Amniotic epithelial cell (primary cell): ENCODE measurements at regions not wholly inside any gene's neighbourhood (a gene's known extent, or its start where the extent isn't known, plus 50 kb on each side); places are given as distances from the start of the nearest gene placed in this dataset.

Experiments
- DNase-seq: peaks from one replicate; pipeline ENCODE4 v3.0.0-alpha.2; 2010; ENCODE audit warnings: low read depth

DNA sequence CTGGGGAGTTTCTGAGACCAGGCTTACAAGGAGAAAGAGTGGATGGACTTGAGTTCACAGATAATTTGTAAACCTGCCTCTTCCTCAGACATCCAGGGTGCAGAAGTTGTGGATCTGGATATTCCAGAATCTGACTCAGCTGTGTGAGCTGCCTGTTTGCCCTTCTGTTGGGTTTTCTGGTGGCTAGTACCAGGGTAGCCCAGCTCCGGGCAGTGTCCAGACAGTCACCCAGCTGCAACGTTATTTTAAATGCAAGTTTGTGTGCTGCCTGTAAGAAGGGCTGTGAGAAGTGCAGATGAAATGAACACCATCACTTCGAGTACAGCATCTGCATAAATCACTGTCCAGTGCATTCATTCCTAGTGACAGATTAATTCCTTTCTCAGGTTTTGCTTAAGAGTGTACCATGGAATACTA, 1053.0 kb downstream of the TUSC7 start:
- DNase-seq: no peak

- DNase-seq: no peak
These were observed 1054.0 kb downstream of the TUSC7 start for GRCh38 chr3:117763561-117763960.

DNA sequence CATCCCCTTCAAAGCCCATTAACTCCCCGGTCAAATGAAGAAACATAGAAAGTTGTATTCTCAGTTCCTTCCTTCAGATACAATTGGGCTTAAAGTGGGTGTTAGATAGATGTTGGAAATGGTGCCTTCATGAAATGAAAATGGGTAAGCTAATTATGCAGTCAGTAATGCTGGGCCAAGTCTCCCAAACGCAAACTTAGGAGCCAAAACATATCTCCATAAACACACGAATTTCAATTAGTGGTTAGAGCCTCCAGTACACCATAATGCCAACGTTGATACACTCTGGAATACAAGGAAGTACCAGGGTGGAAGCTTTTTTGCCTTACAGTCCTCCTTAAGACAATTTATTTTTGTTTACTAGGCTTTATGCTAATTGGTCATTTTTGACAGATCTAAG, 1059.0 kb downstream of the TUSC7 start:
- no peak for DNase-seq

DNA sequence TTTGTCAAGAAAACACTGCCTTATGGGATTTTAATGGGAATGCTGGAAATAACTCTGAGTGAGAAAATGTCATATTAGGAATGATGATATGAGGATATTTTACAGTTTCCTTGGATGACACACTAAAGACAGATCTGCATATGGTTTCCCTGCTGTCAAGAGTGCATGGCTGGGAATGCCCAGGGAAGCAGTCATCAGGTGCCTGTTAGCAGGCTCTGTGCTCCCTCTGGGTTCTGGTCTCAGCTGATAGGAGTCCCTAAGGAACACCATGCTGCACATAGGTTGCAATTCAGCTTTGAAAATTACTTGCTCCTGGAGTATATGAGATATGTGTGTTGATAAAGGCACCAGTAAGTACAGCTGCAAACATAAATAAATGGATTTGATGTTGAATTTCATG, 1064.6 kb downstream of the TUSC7 start:
- DNase-seq: no peak

DNA sequence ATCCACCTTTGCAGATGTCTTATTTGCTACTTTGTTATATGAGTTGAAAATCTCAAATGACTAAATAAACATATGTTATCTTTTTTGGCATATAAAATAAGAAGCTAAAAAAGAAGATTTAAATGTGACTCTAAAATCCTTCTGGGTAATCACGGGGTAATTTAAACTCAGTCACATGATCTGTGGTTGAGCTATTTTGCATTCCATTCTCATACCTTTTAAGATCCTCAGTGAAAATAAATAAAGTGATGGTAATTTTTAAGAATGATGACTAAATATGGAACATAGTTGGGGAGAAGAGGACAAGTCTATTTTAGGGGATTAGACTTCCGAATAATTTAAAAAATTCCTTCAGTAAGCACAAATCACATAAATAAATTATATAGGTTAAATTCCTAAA, 1076.8 kb downstream of the TUSC7 start:
- no peak for DNase-seq

DNA sequence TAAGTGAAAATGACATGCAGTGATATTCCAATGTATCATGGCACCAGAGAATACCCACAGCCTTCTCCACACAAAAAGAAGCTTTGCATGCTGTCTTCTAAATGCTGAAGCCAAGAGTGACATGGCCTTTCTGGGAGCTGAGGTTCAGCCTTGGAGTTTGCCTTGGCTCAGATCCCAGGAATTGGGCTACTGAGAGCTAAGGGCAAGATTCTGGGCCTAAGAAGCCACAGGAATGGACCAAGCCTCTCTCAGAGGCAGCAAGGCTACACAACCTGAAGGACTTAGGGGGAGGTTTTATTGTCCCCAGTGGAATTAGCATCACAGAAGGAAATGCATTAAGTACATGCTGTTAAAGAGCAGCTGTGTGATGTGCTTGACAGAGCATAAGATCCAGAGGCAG, 1078.5 kb downstream of the TUSC7 start:
- DNase-seq: no peak

DNA sequence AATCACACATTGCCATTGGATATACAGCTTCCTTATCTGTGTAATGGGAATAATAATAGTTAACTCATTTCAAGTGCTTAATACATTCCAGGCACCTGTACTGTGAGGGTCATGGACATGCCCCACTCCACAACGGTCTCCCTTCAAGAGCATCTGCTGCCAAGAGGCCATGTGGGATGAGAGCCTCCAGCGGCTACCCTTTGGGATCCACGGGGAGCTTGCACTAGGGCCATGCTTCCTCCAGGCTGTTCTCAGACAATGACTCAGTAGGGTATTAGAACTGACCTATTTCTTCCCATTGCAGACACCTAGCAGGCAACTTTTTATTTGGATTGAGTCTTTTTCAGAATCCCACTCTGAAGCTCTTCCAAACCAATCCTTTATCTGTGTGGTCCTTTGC, 1078.9 kb downstream of the TUSC7 start:
- no peak for DNase-seq

- DNase-seq: no peak
These were observed 1080.8 kb downstream of the TUSC7 start for GRCh38 chr3:117790235-117790987.

DNA sequence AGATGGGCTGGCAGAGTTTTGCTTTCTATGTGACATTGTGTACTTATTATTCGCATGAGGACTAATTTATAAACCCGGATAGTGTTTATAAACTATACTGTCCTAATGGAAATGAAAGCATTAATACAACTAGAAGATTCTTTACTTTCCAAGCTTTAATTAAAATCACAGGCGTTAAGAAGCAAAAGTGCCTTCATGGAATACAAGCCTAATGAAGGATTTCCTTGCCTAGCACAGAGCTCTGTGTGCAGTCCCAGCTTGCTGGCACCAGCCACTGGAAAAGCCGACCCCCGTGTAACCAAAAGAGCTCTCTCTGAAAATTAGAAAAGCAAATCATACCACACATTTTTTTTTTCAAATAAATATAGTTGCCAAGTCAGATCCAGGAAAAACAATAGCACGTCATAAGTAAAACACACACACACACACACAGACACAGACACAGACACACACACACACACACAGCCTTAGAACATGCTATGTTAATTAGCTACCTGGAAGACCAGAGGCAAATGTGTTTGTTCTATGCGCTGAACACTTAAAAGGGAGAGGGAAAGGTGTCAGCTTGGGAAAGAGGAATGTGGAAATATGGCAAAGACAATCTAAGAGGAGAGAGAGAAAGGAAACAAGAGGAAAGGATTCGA, 1084.2 kb downstream of the TUSC7 start:
- DNase-seq: no peak

DNA sequence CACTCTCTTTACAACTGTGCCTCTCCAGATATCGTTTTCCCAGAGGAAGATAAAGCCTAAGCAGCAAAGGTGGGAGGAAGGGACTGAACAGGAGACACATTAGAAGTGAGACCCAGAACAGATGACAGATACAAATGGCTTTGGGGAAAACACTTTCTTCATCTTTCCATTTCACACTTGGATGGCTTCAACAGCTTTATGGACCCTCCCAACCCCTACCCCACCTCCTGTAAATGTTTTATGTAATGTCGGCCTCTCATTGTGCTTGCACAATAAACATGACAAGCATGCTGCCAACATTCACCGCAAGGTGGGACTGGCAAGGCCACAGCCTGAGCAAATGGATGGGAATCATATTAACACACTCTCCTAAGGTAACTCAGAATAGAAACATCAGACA, 1088.6 kb downstream of the TUSC7 start:
- no peak for DNase-seq

DNA sequence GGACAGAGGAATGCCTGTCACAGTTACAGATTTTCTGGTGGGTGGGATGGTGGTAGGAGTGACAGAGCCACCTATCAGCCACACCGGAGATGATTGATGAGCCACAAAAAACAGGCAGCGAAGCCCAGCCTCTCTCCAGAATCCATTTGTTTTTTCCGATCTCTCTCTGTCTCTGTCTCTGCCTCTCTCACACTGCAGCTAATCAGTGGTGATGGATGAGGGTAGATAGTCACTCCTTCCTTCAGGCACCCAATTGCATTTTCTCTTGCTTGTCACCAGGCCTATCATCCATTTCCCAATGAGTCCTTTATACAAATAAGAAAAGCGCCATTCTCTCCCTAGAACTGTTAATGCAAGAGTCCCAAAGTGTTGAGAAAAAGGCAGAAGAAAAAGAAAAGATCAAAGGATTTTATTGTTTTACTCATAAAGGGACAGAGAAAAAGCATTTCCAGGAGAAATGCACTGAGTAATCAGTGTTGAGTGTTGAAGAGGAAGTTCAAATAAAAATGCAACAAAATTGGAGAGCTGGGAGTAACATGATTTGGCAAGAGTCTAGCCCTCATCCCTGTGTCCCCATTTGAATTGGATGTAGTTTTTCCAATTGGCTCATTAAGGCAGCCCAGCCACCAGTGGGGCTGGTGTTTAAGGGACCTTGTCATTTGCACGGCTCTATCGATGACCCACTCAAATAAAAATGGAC, 1089.3 kb downstream of the TUSC7 start:
- no peak for DNase-seq

- DNase-seq: no peak
These were observed 1089.8 kb downstream of the TUSC7 start for GRCh38 chr3:117799387-117799735.

- no peak for DNase-seq
These were observed 1092.3 kb downstream of the TUSC7 start for GRCh38 chr3:117801912-117802239.

DNA sequence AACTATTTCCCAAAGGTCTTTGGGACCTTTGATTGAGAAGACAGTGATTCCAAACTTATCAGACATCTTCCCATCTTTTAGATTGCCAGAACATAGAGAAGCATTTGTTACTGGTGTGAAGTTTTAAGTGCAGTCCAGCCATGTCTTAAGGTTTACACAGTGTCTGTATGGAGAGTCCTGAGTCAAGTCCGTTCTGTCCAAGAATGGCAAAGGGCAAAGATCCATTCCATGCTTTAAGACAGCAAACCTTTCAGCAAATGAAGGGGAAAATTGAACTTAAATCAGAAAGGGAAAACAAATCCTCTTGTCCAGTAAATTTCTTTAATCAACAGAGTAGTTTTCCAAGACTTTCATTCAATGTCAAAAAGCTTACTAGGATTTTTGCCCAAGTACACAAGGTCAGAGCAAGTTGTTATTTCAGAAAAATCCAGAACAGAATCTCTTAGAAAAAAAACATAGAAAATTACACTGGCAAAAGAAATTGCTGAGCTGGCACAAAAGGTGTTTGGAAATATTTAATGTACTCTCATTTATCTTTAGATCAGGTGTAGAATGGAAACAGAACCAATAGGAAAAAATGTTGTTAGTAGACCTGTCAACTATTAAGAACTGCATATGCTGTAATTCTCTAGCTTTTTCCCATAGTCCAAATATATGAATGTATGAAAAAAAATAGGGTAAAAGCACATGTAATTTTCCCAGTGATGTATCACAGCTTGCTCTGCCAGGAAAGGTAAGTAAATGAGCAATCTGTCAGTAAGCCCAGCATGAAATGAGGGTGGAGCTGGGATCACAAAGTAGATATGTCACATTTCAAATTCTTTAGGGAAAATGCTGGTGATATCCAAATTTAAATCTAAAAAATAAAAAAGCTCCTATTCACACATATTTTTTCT, 1099.9 kb downstream of the TUSC7 start:
- no peak for DNase-seq

DNA sequence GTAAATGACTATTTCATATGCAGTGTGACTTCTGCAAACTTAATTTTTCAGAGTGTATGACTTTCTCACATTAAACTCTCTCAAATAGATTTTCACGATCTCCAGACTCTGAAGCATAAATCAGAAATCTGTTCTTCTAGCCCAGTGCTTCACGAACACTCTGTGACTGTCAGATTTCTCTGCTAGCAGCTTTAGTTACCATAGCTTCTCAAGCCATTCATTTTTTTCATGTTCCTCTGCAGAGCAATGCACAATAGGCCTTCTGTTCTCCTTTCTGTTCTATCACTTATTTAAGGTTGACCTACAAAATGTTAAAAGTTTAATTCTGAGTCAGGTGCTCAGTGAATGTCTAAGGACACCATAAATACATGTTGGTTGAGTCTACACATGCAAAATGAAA, 1102.2 kb downstream of the TUSC7 start:
- no peak for DNase-seq

DNA sequence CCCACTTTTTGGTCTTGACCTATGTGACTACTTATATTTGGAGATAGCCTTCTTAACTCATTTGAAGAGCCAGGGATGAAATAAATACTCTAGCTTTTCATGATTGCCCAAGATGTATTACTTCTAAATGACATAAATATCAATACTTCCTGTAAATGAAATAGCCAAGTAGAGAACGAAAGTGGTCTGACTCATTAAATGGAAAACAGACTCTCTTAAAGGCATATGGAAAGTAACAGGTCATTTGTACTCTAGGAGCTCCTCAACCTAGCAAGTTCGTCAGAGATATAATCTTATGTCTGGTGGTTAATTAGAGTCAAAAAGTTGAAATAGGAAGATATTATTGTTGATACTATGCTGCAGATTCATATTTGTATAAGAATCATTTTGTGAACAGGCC, 1105.4 kb downstream of the TUSC7 start:
- no peak for DNase-seq

DNA sequence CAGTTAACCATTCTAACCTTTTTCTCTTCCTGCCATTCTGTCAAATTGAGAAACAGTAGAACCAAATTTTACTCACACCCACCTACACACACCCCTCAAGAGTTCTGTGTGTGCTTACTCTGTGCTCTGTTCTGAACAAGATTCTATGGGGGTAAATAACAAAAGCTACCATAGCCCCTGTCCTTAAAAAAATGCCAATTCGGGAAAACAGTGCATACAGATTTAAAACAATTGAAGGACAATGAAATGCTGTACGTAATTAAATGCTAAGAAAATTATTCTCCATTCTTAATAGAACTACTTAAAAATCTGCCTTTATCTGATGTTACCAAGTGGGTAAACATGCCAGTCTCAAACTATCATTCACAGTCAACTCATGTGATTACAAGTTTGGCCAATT, 1107.5 kb downstream of the TUSC7 start:
- DNase-seq: no peak

- no peak for DNase-seq
These were observed 1109.0 kb downstream of the TUSC7 start for GRCh38 chr3:117818592-117818991.

GRCh38 chr3:117820658-117821299, 1111.2 kb downstream of the TUSC7 start:
- DNase-seq: peak; percentile 27

DNA sequence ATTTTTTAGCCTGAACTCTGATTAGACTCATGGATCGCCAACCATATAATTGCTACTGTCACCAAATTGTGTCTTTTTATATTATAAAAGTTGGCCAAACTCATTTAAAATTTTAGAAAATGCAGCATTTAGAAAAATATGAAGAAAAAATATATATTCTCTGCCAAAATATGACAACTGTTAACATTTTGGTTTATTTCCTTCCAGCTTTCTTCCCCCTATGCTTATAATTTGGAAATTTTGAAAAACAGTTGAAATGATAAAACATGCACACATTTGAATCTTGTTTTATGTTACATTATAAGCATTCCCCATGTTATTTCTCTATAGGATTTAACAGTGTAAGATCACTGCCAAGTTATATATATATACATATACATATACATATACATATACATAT, 1112.8 kb downstream of the TUSC7 start:
- no peak for DNase-seq

DNA sequence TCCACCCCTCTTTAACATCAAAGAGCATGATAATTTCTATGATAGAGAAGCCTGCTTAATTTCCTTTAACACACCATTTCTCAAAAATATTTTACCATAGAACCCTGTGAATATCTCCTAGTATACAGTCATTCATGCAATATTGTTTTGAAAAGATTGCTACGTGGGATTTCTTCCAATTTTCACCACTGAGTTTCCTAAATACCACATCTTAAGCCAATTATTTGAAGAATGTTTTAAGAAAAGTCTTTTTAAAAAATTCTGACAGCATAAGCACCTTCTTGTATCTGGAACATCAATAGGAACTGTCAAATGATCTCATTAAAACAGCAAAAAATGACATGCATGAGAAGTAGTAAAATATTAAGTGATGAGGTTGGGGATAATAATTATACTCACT, 1126.7 kb downstream of the TUSC7 start:
- no peak for DNase-seq

DNA sequence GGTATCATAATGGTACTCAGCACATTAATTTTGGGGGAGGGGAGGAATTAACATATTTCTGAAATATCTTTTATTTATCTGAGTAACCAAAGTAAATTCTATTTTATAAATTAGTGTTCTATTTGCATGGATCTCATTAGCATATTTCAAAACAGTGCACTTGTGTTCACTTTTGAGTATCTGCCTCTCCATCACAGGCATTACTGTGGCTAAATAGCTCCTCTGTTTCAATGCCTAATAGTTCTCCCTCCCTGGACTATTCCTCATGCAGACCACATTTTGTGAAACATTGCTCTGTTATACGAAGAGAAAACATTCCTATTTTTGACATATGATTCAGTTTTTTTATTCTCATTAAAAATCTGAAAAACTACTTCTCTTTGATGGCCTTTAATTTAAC, 1127.8 kb downstream of the TUSC7 start:
- no peak for DNase-seq
